Upper lobe of right lung (tissue), 1 donor: ENCODE measurements at regions not wholly inside any gene's neighbourhood (a gene's known extent, or its start where the extent isn't known, plus 50 kb on each side); places are given as distances from the start of the nearest gene placed in this dataset.

ENCODE experiments used
- ATAC-seq: fragments of 200-7000 bp; cut with Tn5 transposase; one replicate; pipeline ENCODE4 v1.9.1; 2020; ENCODE audit warnings: mild to moderate bottlenecking, moderate library complexity
- DNase-seq: peaks from one replicate; pipeline ENCODE4 v3.0.0-alpha.2; 2020
- H3K27ac ChIP-seq: fragments of 200-600 bp; one replicate; pipeline ENCODE4 v1.8.0; 2022
- H3K27me3 ChIP-seq: fragments of 200-600 bp; one replicate; pipeline ENCODE4 v1.8.0; 2022; ENCODE audit warnings: mild to moderate bottlenecking
- H3K36me3 ChIP-seq: fragments of 200-600 bp; one replicate; pipeline ENCODE4 v1.8.0; 2022
- H3K4me1 ChIP-seq: fragments of 200-600 bp; one replicate; pipeline ENCODE4 v1.8.0; 2022
- H3K4me3 ChIP-seq: fragments of 200-600 bp; one replicate; pipeline ENCODE4 v1.8.0; 2022; ENCODE audit warnings: mild to moderate bottlenecking
- H3K9me3 ChIP-seq: fragments of 200-600 bp; one replicate; pipeline ENCODE4 v1.8.0; 2022
- CTCF ChIP-seq: fragments of 200-600 bp; IDR thresholded peaks from one replicate; pipeline ENCODE4 v1.8.0; 2022; ENCODE audit warnings: antibody characterized with exemption
- intact Hi-C: fragments of 100-400 bp; cut with DNase I; formaldehyde crosslinking; loops from one replicate; pipeline ENCODE4 v1.11.0; 2022
- donor health status: DM: no; HTN: yes; CAD: no; lungs with severe emphysema.

- Histone ChIP-seq H3K27ac (no peak overlapping the region), H3K27me3 (no peaks in the 10 kb centered on the region), H3K4me3 (no peak overlapping the region), H3K9me3 (no peaks in the 10 kb centered on the region), H3K36me3 (no peaks in the 10 kb centered on the region), H3K4me1 (no peaks in the 10 kb centered on the region)
- DNase-seq (no peak), ATAC-seq (no peak)
- intact Hi-C loops: no loop called here
- TF ChIP-seq CTCF: no peak
Measured at GRCh38 chr15:69828181-69828828, 269.4 kb downstream of the TLE3 start.

- H3K27me3 ChIP-seq: no peaks in the 10 kb centered on the region
- ATAC-seq: peak; percentile 31
- no peak for DNase-seq
- intact Hi-C loops: no loop called here
- H3K9me3 ChIP-seq: no peaks in the 10 kb centered on the region
- H3K36me3 ChIP-seq: no peaks in the 10 kb centered on the region
- TF ChIP-seq CTCF: no peak
- H3K4me3 ChIP-seq: no peak overlapping the region
- H3K27ac ChIP-seq: no peak overlapping the region
- no peaks in the 10 kb centered on the region for H3K4me1 ChIP-seq
Measured at GRCh38 chr15:69829974-69830373, 267.7 kb downstream of the TLE3 start.

- intact Hi-C loops: no loop called here
- H3K9me3 ChIP-seq: no peaks in the 10 kb centered on the region
- H3K4me3 ChIP-seq: no peak overlapping the region
- DNase-seq (no peak), ATAC-seq (peak; percentile 71)
- TF ChIP-seq CTCF: no peak
- H3K4me1 ChIP-seq: no peaks in the 10 kb centered on the region
- H3K36me3 ChIP-seq: no peaks in the 10 kb centered on the region
- H3K27ac ChIP-seq: no peak overlapping the region
- H3K27me3 ChIP-seq: no peaks in the 10 kb centered on the region
Measured at GRCh38 chr15:69830430-69830829, 267.3 kb downstream of the TLE3 start.

- Histone ChIP-seq H3K4me3 (no peak overlapping the region), H3K36me3 (no peaks in the 10 kb centered on the region), H3K27ac (no peak overlapping the region), H3K4me1 (no peaks in the 10 kb centered on the region), H3K9me3 (no peaks in the 10 kb centered on the region), H3K27me3 (no peaks in the 10 kb centered on the region)
- ATAC-seq (no peak), DNase-seq (no peak)
- TF ChIP-seq CTCF: no peak
- intact Hi-C loops: no loop called here
Measured at GRCh38 chr15:69830876-69831275, 266.8 kb downstream of the TLE3 start.

- DNase-seq: no peak
- TF ChIP-seq CTCF: no peak
- Histone ChIP-seq H3K4me1 (no peaks in the 10 kb centered on the region), H3K36me3 (no peaks in the 10 kb centered on the region), H3K9me3 (no peaks in the 10 kb centered on the region), H3K27ac (no peak overlapping the region), H3K27me3 (no peaks in the 10 kb centered on the region), H3K4me3 (no peak overlapping the region)
- ATAC-seq: no peak
- intact Hi-C loops: no loop called here
Measured at GRCh38 chr15:69834267-69834666, 263.4 kb downstream of the TLE3 start.

GRCh38 chr15:69834761-69835160 is 263.0 kb downstream of the TLE3 start:
- ATAC-seq (no peak), DNase-seq (no peak)
- Histone ChIP-seq H3K27me3 (no peaks in the 10 kb centered on the region), H3K4me3 (no peak overlapping the region), H3K27ac (no peak overlapping the region), H3K4me1 (no peaks in the 10 kb centered on the region), H3K9me3 (no peaks in the 10 kb centered on the region), H3K36me3 (no peaks in the 10 kb centered on the region)
- intact Hi-C loops: no loop called here
- no peak for TF ChIP-seq CTCF
